Colonic mucosa (tissue), 4 donors: ENCODE measurements at regions not wholly inside any gene's neighbourhood (a gene's known extent, or its start where the extent isn't known, plus 50 kb on each side); places are given as distances from the start of the nearest gene placed in this dataset.

Experiments
- DNase-seq: peaks from one replicate; pipeline ENCODE4 v3.0.0-alpha.2; 2020
- H3K27ac ChIP-seq: fragments of 200-600 bp; one replicate; pipeline ENCODE4 v1.8.0; 2021
- H3K27me3 ChIP-seq: fragments of 200-600 bp; one replicate; pipeline ENCODE4 v1.8.0; 2021
- H3K36me3 ChIP-seq: fragments of 200-600 bp; one replicate; pipeline ENCODE4 v1.8.0; 2021
- H3K4me1 ChIP-seq: fragments of 200-600 bp; one replicate; pipeline ENCODE4 v1.8.0; 2021; ENCODE audit warnings: mild to moderate bottlenecking
- H3K4me3 ChIP-seq: fragments of 200-600 bp; one replicate; pipeline ENCODE4 v1.8.0; 2021
- H3K9ac ChIP-seq, 2 donors: one replicate each; pipeline ENCODE4 v1.7.0; 2013; ENCODE audit warnings: control low read depth in 2 of 2, low read depth in 2 of 2, low read length in 2 of 2
- H3K9me3 ChIP-seq: fragments of 200-600 bp; one replicate; pipeline ENCODE4 v1.8.0; 2021
- intact Hi-C: fragments of 100-400 bp; cut with DNase I; formaldehyde crosslinking; loops from one replicate; pipeline ENCODE4 v1.14.1; 2022
- TF ChIP-seq, protein P1 (sequence below): fragments of 200-600 bp; IDR thresholded peaks from one replicate; pipeline ENCODE4 v1.8.0; 2022; ENCODE audit warnings: antibody characterized with exemption, mild to moderate bottlenecking
- donor health status: healthy.
- donor health status: DM: no; HTN: no; CAD: no.
- donor health status: DM: no; HTN: no; CAD: no.

DNA sequence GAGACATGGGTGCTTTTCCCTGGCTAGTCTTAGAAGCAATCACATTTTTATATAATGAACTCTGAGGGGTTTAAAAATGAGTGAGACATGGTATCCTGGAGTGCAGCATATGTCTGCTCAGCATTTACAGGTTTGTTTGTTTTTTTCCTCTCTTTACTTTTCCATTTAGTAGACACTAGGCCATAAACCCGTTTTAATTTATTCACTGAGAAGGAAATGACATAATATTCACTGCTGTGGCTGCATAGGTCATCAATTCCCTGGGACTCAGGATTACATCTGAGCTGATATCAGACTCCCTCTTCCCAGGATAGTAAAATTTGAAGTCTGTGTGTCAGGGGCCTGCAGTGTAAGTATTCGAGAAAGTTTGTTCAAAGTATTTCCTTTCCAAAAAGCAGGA lies 178.9 kb upstream of the SPRY1 start:
- DNase-seq: no peak
- Histone ChIP-seq H3K27me3 (no peaks in the 10 kb centered on the region), H3K9ac (no peak overlapping the region), H3K9me3 (no peaks in the 10 kb centered on the region), H3K4me1 (no peaks in the 10 kb centered on the region), H3K27ac (no peak overlapping the region), H3K36me3 (no peaks in the 10 kb centered on the region), H3K4me3 (no peak overlapping the region)
- intact Hi-C loops: no loop called here
- TF ChIP-seq, protein P1, sequence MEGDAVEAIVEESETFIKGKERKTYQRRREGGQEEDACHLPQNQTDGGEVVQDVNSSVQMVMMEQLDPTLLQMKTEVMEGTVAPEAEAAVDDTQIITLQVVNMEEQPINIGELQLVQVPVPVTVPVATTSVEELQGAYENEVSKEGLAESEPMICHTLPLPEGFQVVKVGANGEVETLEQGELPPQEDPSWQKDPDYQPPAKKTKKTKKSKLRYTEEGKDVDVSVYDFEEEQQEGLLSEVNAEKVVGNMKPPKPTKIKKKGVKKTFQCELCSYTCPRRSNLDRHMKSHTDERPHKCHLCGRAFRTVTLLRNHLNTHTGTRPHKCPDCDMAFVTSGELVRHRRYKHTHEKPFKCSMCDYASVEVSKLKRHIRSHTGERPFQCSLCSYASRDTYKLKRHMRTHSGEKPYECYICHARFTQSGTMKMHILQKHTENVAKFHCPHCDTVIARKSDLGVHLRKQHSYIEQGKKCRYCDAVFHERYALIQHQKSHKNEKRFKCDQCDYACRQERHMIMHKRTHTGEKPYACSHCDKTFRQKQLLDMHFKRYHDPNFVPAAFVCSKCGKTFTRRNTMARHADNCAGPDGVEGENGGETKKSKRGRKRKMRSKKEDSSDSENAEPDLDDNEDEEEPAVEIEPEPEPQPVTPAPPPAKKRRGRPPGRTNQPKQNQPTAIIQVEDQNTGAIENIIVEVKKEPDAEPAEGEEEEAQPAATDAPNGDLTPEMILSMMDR: no peak

DNA sequence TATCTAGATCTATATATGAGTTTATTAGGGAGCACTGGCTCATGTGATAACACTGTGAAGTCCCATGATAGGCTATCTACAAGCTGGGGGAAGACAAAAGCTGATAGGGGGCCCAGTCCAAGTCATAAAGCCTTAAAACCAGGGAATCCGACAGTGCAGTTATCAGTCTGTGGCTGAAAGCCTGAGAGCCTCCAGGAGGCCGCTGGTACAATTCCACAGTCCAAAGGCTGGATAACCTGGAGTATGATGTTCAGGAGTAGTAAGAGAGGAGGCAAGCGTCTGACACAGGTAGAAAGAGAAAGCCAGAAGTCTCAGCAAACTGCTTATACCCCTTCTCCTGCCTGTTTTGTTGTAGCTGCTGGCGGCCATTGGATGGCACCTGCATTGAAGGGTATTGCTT lies 177.6 kb upstream of the SPRY1 start:
- no peaks in the 10 kb centered on the region for H3K4me1 ChIP-seq
- no peaks in the 10 kb centered on the region for H3K27me3 ChIP-seq
- intact Hi-C loops: no loop called here
- TF ChIP-seq, protein P1: no peak
- no peak overlapping the region for H3K4me3 ChIP-seq
- no peak for DNase-seq
- no peaks in the 10 kb centered on the region for H3K9me3 ChIP-seq
- no peak overlapping the region for H3K27ac ChIP-seq
- H3K36me3 ChIP-seq: no peaks in the 10 kb centered on the region
- no peak overlapping the region for H3K9ac ChIP-seq

DNA sequence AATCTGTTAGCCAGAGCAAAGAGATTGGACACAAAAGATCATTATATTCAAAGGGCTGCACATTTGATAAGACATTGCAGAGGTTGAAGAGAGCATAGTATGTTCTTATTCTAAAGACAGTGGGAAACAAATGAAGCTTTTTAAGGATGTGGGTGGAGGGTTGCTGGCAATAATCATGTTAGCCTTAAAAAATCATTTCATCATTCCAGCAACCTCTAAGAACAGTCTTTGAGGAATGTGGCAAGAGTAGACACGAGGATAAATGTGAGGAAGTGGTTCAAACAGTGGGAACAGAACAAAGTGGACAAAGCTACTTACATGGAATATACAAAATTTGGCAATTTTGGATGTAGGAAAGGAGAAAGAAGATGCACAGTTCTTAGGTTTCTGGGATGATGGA lies 167.3 kb upstream of the SPRY1 start:
- intact Hi-C loops: no loop called here
- Histone ChIP-seq H3K9me3 (no peaks in the 10 kb centered on the region), H3K27me3 (no peaks in the 10 kb centered on the region)

DNA sequence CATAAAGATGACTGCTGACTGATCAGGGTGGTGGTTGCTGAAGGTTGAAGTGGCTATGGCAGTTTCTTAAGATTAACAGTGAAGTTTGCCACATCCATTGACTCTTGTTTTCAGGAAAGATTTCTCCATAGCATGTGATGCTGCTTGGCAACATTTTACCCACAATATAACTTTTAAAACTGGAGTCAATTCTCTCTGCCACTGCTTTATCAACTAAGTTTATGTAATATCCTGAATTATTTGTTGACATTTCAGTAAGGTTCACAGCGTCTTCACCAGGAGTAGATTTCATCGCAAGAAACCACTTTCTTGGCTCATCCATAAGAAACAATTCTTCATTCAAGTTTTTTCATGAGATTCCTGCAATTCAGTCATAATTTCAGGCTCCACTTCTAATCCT lies 166.5 kb upstream of the SPRY1 start:
- DNase-seq: no peak
- Histone ChIP-seq H3K27ac (no peak overlapping the region), H3K36me3 (no peaks in the 10 kb centered on the region), H3K4me3 (no peak overlapping the region), H3K9ac (no peak overlapping the region), H3K27me3 (no peaks in the 10 kb centered on the region), H3K9me3 (no peaks in the 10 kb centered on the region), H3K4me1 (no peaks in the 10 kb centered on the region)
- intact Hi-C loops: no loop called here
- TF ChIP-seq, protein P1: no peak

More for the DNA sequence above, 167.3 kb upstream of the SPRY1 start:
- no peak for DNase-seq
- TF ChIP-seq, protein P1: no peak
- no peaks in the 10 kb centered on the region for H3K36me3 ChIP-seq
- H3K9ac ChIP-seq: no peak overlapping the region
- H3K27ac ChIP-seq: no peak overlapping the region
- H3K4me1 ChIP-seq: no peaks in the 10 kb centered on the region
- H3K4me3 ChIP-seq: no peak overlapping the region

DNA sequence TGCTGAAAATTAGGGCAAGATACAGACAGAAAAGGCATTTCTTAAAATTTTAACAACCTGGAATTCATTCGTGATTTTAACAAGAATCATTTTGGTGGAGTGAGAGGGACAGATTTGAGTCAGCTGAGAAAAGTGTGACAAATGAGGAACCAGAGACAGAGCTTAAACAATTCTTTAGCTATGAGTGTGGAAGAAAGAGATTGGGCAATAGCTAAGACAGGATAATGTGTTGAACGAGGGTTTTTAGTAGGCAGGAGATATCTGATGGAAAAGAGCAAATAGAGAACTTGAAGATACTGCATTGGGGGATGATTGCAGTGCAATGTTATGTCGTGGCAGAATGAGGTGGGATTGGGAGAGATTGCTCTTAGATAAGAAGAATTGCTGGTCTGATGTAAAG lies 164.2 kb upstream of the SPRY1 start:
- Histone ChIP-seq H3K27ac (no peak overlapping the region), H3K4me3 (no peak overlapping the region), H3K27me3 (no peaks in the 10 kb centered on the region), H3K36me3 (no peaks in the 10 kb centered on the region), H3K9me3 (no peaks in the 10 kb centered on the region), H3K9ac (no peak overlapping the region), H3K4me1 (no peaks in the 10 kb centered on the region)
- intact Hi-C loops: no loop called here
- no peak for DNase-seq
- TF ChIP-seq, protein P1: no peak
